Testis (tissue), 2 donors: ENCODE measurements at regions not wholly inside any gene's neighbourhood (a gene's known extent, or its start where the extent isn't known, plus 50 kb on each side); places are given as distances from the start of the nearest gene placed in this dataset.

Experiments
- DNase-seq: peaks from one replicate; pipeline ENCODE4 v3.0.0-alpha.2; 2019
- H3K27ac ChIP-seq, 2 donors: fragments of 200-600 bp; sonication (generic); one replicate each; pipeline ENCODE4 v1.5.1; 2019
- H3K27me3 ChIP-seq: fragments of 200-600 bp; sonication (generic); one replicate; pipeline ENCODE4 v1.5.1; 2019
- H3K36me3 ChIP-seq: fragments of 200-600 bp; sonication (generic); one replicate; pipeline ENCODE4 v1.5.1; 2017; ENCODE audit warnings: low read depth; ENCODE audit errors: missing control alignments
- H3K4me1 ChIP-seq: fragments of 200-600 bp; sonication (generic); one replicate; pipeline ENCODE4 v1.5.1; 2019
- H3K4me3 ChIP-seq, 2 donors: fragments of 200-600 bp; sonication (generic); one replicate each; pipeline ENCODE4 v1.5.1; 2017 to 2019
- H3K9me3 ChIP-seq: fragments of 200-600 bp; sonication (generic); one replicate; pipeline ENCODE4 v1.5.1; 2017
- POLR2A ChIP-seq: fragments of 450-650 bp; IDR thresholded peaks from one replicate; pipeline ENCODE4 v1.6.1; 2017; ENCODE audit warnings: antibody characterized with exemption, mild to moderate bottlenecking, moderate library complexity
- WGBS, 2 donors: methylation state at CpG; one replicate each; pipeline ENCODE4 v1.1.5; 2018; 5-methylcytosine and 5-hydroxymethylcytosine counted together
- intact Hi-C: fragments of 100-400 bp; cut with DNase I; formaldehyde crosslinking; loops from one replicate; pipeline ENCODE4 v1.15.1; 2023; ENCODE audit warnings: low total_unique reads
- TF ChIP-seq, protein P1 (sequence below), 3 experiments: fragments of 450-650 bp in 2 of 3; fragments of 200-600 bp in 1 of 3; sonication (generic) in 1 of 3; IDR thresholded peaks; one replicate each; pipeline ENCODE4 v1.5.1; 2016 to 2019; ENCODE audit warnings: antibody characterized with exemption in 3 of 3, mild to moderate bottlenecking in 2 of 3, moderate library complexity in 1 of 3

DNA sequence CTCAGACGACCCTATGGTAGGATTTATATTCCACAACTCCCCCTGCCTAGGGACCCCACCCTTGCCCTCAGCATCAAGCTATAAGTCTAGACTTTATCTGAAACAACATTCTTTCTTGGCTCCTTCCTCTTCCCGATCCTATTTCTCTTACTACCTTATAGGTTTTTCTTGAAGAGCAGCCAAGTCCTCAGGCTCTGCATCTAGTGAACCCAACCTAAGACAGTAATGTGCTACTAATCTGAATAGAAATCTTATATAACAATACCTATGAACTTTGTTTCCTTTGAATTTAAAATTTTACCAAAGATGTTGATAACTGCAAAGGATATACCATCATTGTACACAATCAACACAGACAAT, 96.7 kb upstream of the BMP4 start:
- DNase-seq = no peak
- intact Hi-C loops = no loop called here
- no peaks in the 10 kb centered on the region for H3K36me3 ChIP-seq
- H3K27me3 ChIP-seq = no peaks in the 10 kb centered on the region
- no peak overlapping the region for H3K27ac ChIP-seq
- H3K4me3 ChIP-seq = no peak overlapping the region
- no peaks in the 10 kb centered on the region for H3K4me1 ChIP-seq
- H3K9me3 ChIP-seq = no peaks in the 10 kb centered on the region
- TF ChIP-seq POLR2A = no peak
- TF ChIP-seq, protein P1, sequence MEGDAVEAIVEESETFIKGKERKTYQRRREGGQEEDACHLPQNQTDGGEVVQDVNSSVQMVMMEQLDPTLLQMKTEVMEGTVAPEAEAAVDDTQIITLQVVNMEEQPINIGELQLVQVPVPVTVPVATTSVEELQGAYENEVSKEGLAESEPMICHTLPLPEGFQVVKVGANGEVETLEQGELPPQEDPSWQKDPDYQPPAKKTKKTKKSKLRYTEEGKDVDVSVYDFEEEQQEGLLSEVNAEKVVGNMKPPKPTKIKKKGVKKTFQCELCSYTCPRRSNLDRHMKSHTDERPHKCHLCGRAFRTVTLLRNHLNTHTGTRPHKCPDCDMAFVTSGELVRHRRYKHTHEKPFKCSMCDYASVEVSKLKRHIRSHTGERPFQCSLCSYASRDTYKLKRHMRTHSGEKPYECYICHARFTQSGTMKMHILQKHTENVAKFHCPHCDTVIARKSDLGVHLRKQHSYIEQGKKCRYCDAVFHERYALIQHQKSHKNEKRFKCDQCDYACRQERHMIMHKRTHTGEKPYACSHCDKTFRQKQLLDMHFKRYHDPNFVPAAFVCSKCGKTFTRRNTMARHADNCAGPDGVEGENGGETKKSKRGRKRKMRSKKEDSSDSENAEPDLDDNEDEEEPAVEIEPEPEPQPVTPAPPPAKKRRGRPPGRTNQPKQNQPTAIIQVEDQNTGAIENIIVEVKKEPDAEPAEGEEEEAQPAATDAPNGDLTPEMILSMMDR (IDR thresholded peaks at IDR 0.05) = no peak
- WGBS, 2 donors = 48 to 75% methylated on average over 2 of the region's 2 CpGs

DNA sequence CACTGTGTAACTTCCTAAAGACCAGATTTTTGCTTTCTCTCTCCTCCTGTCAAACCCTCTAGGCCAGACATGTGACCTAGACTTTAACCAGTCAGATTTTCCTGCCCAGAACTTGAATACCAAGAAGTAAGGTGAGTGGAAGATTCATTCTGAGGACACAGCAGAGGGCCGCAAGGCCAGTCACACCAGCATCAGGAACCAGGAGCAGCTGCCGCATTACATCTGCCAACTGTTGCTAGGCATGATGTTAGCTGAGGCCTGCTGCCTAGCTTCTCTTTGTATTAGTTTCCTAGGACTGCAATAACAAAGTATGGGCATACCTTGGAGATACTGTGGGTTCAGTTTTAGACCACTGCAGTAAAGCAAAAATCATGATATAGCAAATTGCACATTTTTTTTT, 101.9 kb upstream of the BMP4 start:
- no peak for DNase-seq
- Histone ChIP-seq H3K4me1 (no peaks in the 10 kb centered on the region), H3K27ac (no peak overlapping the region), H3K4me3 (no peak overlapping the region), H3K27me3 (no peaks in the 10 kb centered on the region), H3K9me3 (no peaks in the 10 kb centered on the region), H3K36me3 (no peaks in the 10 kb centered on the region)
- intact Hi-C loops = no loop called here
- 96 to 100% methylated on average over 2 of the region's 2 CpGs for WGBS, 2 donors
- TF ChIP-seq, protein P1 (IDR thresholded peaks at IDR 0.05) = no peak
- TF ChIP-seq POLR2A = no peak

DNA sequence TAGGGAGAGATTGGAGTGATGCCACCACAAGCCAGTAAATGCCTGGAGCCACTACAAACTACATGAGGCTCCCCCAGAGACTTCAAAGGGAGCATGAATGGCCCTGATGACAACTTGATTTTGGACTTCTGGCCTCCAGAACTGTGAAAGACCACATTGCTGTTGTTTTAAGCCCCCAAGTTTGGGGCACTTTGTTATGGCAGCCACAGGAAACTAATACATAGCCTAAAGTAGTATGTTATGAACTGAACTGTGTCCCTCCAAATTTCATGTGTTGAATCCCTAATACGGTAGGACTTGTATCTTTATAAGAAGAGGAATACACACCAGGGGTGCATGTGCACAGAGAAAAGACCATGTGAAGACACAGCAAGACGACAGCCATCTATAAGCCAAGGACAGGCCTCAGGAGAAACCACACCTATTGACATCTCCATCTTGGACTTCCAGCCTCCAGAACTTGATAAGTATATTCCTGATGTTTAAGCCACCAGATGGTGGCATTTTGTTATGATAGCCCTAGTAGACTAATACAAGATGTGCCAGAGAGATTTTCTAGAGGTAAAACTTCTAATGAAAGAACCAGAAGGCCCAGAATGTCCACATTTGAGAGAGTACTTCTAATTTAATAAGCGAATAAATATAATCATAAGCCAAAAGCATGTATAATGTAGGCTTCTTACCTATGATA, 127.1 kb upstream of the BMP4 start:
- WGBS, 2 donors = 93% methylated on average over 3 of the region's 3 CpGs
- Histone ChIP-seq H3K4me3 (no peak overlapping the region), H3K9me3 (no peaks in the 10 kb centered on the region), H3K4me1 (no peaks in the 10 kb centered on the region), H3K27ac (no peak overlapping the region), H3K36me3 (no peaks in the 10 kb centered on the region), H3K27me3 (no peaks in the 10 kb centered on the region)
- TF ChIP-seq POLR2A = no peak
- TF ChIP-seq, protein P1 (IDR thresholded peaks at IDR 0.05) = no peak
- intact Hi-C loops = no loop called here
- no peak for DNase-seq

DNA sequence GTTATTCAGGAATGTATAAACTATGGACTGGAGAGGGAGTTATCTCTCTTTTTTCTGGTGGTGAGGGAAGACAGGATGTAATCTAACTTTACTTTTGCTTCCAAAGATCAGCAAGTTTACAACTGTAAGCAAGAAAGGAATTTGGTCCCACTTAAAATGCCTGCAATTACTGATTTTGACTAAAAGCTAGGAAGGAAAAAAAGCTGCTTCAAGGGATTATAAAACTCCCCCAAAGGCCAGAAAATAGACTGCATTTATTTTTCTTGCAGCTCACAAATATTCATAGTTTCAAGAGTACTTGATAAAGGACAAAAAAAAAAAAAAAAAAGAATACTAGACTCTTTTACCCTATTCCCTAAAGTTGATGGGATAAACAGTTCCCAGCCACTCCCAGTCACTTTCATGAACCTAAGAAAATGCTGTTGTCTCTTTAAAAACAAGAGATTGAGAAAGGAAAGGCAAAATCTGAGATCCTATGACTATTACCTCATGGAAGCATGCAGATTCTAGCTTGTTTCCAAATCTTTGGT, 128.7 kb upstream of the BMP4 start:
- H3K4me1 ChIP-seq = no peaks in the 10 kb centered on the region
- no peak overlapping the region for H3K27ac ChIP-seq
- H3K27me3 ChIP-seq = no peaks in the 10 kb centered on the region
- H3K9me3 ChIP-seq = no peaks in the 10 kb centered on the region
- DNase-seq = no peak
- H3K36me3 ChIP-seq = no peaks in the 10 kb centered on the region
- intact Hi-C loops = no loop called here
- TF ChIP-seq POLR2A = no peak
- TF ChIP-seq, protein P1 (IDR thresholded peaks at IDR 0.05) = no peak
- H3K4me3 ChIP-seq = no peak overlapping the region

DNA sequence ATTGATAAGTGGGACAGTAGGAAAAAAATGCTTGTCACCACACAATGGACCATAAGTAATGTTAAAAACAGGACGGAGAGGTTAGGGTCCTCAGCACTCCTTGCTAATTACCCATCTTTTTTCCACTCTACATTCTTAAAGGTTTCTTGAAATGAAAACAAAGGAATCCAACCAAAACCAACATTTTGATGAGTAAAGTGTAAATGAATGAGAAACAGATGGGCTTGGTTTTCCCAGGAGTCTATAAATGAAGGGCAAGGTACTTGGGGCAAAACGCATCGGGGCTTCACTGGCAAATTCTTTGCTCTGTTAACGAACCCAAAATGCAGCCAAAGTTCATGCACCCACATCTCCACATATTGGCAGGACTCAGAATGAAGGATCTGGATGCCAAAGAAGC, 129.2 kb upstream of the BMP4 start:
- Histone ChIP-seq H3K36me3 (no peaks in the 10 kb centered on the region), H3K27me3 (no peaks in the 10 kb centered on the region), H3K4me1 (no peaks in the 10 kb centered on the region), H3K27ac (no peak overlapping the region), H3K4me3 (no peak overlapping the region), H3K9me3 (no peaks in the 10 kb centered on the region)
- WGBS, 2 donors = 60 to 69% methylated on average over 4 of the region's 4 CpGs
- intact Hi-C loops = no loop called here
- no peak for DNase-seq
- no peak for TF ChIP-seq POLR2A
- TF ChIP-seq, protein P1 (IDR thresholded peaks at IDR 0.05) = no peak
